PC-3 (cell line): ENCODE measurements at regions not wholly inside any gene's neighbourhood (a gene's known extent, or its start where the extent isn't known, plus 50 kb on each side); places are given as distances from the start of the nearest gene placed in this dataset.
"Not testable (repeated sequence)": the region's sequence is repeated elsewhere in the genome, so short reads cannot be mapped to it uniquely, and the experiment has no call there.

Experiments
- CTCF ChIP-seq: fragments of 300-600 bp; sonication (generic); conservative IDR thresholded peaks from 2 replicates; pipeline ENCODE4 v1.5.1; 2017; ENCODE audit warnings: antibody characterized with exemption, low read depth, mild to moderate bottlenecking, low read length
- EZH2 ChIP-seq: fragments of 300-600 bp; sonication (generic); IDR thresholded peaks from one replicate; pipeline ENCODE4 v1.6.1; 2017; ENCODE audit warnings: antibody characterized with exemption, mild to moderate bottlenecking, low read length; ENCODE audit not compliant: unreplicated experiment

DNA sequence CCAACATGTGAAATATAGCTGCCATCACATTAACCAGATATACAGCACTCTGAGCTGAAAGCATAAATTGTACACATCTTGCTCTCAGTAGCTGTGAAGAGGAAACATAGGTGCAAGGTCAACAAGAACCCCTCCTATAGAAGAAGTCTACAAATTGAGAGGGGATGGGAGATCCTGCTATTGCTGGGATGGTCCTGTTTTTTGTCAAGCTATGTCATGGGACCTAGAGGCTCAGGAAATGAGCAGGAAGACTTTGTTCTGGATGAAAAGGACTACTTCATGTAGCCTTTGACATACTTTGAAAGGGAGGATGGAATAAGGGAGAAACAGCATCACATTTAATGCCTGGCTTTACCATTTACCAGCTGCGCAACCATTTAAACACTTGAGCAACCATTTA is 688.8 kb downstream of the TTLL7 start:
- not testable (repeated sequence) for TF ChIP-seq CTCF, EZH2
